Caco-2 (cell line): ENCODE measurements at regions not wholly inside any gene's neighbourhood (a gene's known extent, or its start where the extent isn't known, plus 50 kb on each side); places are given as distances from the start of the nearest gene placed in this dataset.

Experiments used
- BruUV-seq: library from RNA; stranded (reverse); fragments of 400-500 nt; replicated peaks from 2 replicates; lab custom pipeline; 2021; lab: Mats Ljungman, UMichigan
- CTCF ChIA-PET: fragments of 300-600 bp; sonication (Branson Sonifier 250); formaldehyde crosslinking; loops from one replicate; lab custom pipeline; 2022; ENCODE audit warnings: antibody characterized with exemption; lab: Charles Lee
- POLR2A ChIA-PET: fragments of 300-600 bp; sonication (Branson Sonifier 250); formaldehyde crosslinking; loops from one replicate; lab custom pipeline; 2022; ENCODE audit warnings: antibody characterized with exemption; lab: Charles Lee
- DNase-seq, 2 experiments: peaks; one replicate each; pipeline versions ENCODE4 v3.0.0 to v3.0.0-alpha.2; 2020 to 2022
- H3K27me3 ChIP-seq: replicated peaks from 2 replicates; pipeline ENCODE4 v1.6.0; 2011; ENCODE audit warnings: low read length; ENCODE audit not compliant: control insufficient read depth, insufficient read depth
- H3K36me3 ChIP-seq: 2 replicates; pipeline ENCODE4 v1.5.1; 2011; ENCODE audit warnings: low read length; ENCODE audit not compliant: control insufficient read depth, insufficient read depth
- H3K4me1 ChIP-seq: fragments of 250-450 bp; sonication (Bioruptor Pico); 2 replicates; pipeline ENCODE4 v1.5.1; 2020; ENCODE audit warnings: mild to moderate bottlenecking
- H3K4me3 ChIP-seq: 2 replicates; pipeline ENCODE4 v1.5.1; 2011; ENCODE audit warnings: low read depth, mild to moderate bottlenecking, control low read depth, low read length
- H3K9me3 ChIP-seq: fragments of 250-450 bp; sonication (Bioruptor Pico); 2 replicates; pipeline ENCODE4 v1.5.1; 2020; ENCODE audit warnings: mild to moderate bottlenecking, moderate library complexity
- H3K27ac Mint-ChIP-seq: one replicate; pipeline ENCODE4 v1.8.0; 2022; ENCODE audit warnings: mixed read lengths; ENCODE audit not compliant: unreplicated experiment
- H3K27me3 Mint-ChIP-seq: one replicate; pipeline ENCODE4 v1.8.0; 2022; ENCODE audit warnings: mixed read lengths; ENCODE audit not compliant: insufficient read depth, unreplicated experiment
- H3K36me3 Mint-ChIP-seq: one replicate; pipeline ENCODE4 v1.8.0; 2022; ENCODE audit warnings: mild to moderate bottlenecking, mixed read lengths; ENCODE audit not compliant: insufficient read depth, unreplicated experiment
- H3K4me1 Mint-ChIP-seq: one replicate; pipeline ENCODE4 v1.8.0; 2022; ENCODE audit warnings: low read depth, mixed read lengths; ENCODE audit not compliant: unreplicated experiment
- H3K4me3 Mint-ChIP-seq: one replicate; pipeline ENCODE4 v1.8.0; 2022; ENCODE audit warnings: mild to moderate bottlenecking, moderate library complexity, mixed read lengths; ENCODE audit not compliant: unreplicated experiment
- H3K9me3 Mint-ChIP-seq: one replicate; pipeline ENCODE4 v1.8.0; 2022; ENCODE audit warnings: mixed read lengths; ENCODE audit not compliant: unreplicated experiment
- intact Hi-C: fragments of 100-400 bp; cut with micrococcal nuclease; formaldehyde crosslinking; loops from one replicate; pipeline ENCODE4 v1.10.0; 2022; ENCODE audit not compliant: unreplicated experiment
- TF ChIP-seq, protein P1 (sequence below), 2 experiments: fragments of 200-600 bp in 1 of 2; IDR thresholded peaks; 1 replicate in 1 of 2; 2 replicates in 1 of 2; pipeline versions ENCODE4 v1.5.1 to v1.8.0; 2011 to 2022; ENCODE audit warnings: antibody characterized with exemption in 1 of 2, control low read depth in 1 of 2, inconsistent platforms in 1 of 2, low read depth in 1 of 2, low read length in 1 of 2, mild to moderate bottlenecking in 1 of 2, moderate library complexity in 1 of 2; ENCODE audit not compliant: insufficient read depth in 1 of 2, severe bottlenecking in 1 of 2, unreplicated experiment in 1 of 2

DNA sequence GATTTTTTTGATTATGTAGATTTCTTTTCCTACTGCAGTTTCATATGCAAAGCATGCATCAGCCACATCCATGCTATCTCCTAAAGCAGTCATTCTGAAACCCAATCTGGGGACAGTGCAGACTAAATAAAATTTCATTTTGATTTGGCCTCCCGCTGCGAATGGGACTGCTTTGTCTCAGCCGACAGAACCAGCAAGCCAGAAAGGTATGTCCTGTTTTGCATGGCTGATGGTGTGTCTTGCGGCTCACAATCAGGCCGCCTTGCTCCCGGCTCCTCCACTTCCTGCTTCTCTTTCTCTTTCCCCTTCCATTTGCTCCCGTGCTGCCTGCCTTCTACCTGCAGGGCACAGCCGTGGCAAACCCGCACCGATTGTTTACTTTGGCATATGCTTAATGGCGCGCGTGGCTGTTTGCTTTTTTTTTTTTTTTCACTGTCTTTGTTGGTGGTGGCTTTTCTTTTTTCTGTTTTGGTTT is 419.6 kb upstream of the POU3F3 start:
- no peaks in the 10 kb centered on the region for H3K36me3 ChIP-seq
- H3K27me3 ChIP-seq: no peaks in the 10 kb centered on the region
- intact Hi-C loops: no loop called here
- TF ChIP-seq, protein P1, sequence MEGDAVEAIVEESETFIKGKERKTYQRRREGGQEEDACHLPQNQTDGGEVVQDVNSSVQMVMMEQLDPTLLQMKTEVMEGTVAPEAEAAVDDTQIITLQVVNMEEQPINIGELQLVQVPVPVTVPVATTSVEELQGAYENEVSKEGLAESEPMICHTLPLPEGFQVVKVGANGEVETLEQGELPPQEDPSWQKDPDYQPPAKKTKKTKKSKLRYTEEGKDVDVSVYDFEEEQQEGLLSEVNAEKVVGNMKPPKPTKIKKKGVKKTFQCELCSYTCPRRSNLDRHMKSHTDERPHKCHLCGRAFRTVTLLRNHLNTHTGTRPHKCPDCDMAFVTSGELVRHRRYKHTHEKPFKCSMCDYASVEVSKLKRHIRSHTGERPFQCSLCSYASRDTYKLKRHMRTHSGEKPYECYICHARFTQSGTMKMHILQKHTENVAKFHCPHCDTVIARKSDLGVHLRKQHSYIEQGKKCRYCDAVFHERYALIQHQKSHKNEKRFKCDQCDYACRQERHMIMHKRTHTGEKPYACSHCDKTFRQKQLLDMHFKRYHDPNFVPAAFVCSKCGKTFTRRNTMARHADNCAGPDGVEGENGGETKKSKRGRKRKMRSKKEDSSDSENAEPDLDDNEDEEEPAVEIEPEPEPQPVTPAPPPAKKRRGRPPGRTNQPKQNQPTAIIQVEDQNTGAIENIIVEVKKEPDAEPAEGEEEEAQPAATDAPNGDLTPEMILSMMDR (IDR thresholded peaks at IDR 0.05; ENCODE audit: insufficient read depth in 1 of 2, low read depth in 1 of 2, low read length in 1 of 2, severe bottlenecking in 1 of 2, unreplicated experiment in 1 of 2): no peak
- H3K4me3 Mint-ChIP-seq: peak overlapping the region; percentile 33
- H3K36me3 Mint-ChIP-seq: no peaks in the 10 kb centered on the region
- H3K27me3 Mint-ChIP-seq: peaks cover 8% of the 10 kb centered on the region
- POLR2A ChIA-PET: no interaction called here
- no peak for DNase-seq
- CTCF ChIA-PET: no interaction called here
- H3K4me1 ChIP-seq: no peaks in the 10 kb centered on the region
- BruUV-seq: no TSS peak
- no peak overlapping the region for H3K27ac Mint-ChIP-seq
- no peak overlapping the region for H3K4me3 ChIP-seq
- H3K9me3 Mint-ChIP-seq: no peaks in the 10 kb centered on the region
- H3K4me1 Mint-ChIP-seq: no peaks in the 10 kb centered on the region
- no peaks in the 10 kb centered on the region for H3K9me3 ChIP-seq

DNA sequence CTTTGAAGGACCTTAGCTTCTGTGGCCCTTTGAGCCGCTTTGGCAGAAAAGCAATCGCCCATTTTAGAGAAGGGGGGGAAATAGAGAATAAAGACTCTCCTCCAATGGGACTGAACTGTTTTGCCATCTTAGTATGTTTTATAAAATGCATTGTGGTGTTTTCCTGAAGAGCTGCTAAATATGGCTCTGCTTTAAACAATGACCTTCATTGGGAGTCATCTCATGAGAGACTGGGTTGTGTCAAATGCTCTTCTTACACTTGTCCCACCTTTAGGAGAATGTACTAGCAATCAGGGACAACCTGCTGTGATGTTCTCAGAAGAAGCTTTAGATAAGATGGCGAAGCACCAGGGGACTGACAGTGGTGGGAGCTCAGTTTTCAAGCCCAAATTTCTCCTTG is 418.9 kb upstream of the POU3F3 start:
- H3K27me3 Mint-ChIP-seq: peaks cover 8% of the 10 kb centered on the region
- H3K9me3 ChIP-seq: no peaks in the 10 kb centered on the region
- no peaks in the 10 kb centered on the region for H3K27me3 ChIP-seq
- H3K36me3 ChIP-seq: no peaks in the 10 kb centered on the region
- H3K36me3 Mint-ChIP-seq: no peaks in the 10 kb centered on the region
- H3K4me1 Mint-ChIP-seq: no peaks in the 10 kb centered on the region
- TF ChIP-seq, protein P1 (IDR thresholded peaks at IDR 0.05; ENCODE audit: insufficient read depth in 1 of 2, low read depth in 1 of 2, low read length in 1 of 2, severe bottlenecking in 1 of 2, unreplicated experiment in 1 of 2): no peak
- H3K9me3 Mint-ChIP-seq: no peaks in the 10 kb centered on the region
- peak overlapping the region; percentile 33 for H3K4me3 Mint-ChIP-seq
- CTCF ChIA-PET: no interaction called here
- BruUV-seq: no TSS peak
- intact Hi-C loops: no loop called here
- POLR2A ChIA-PET: no interaction called here
- H3K4me1 ChIP-seq: no peaks in the 10 kb centered on the region
- H3K4me3 ChIP-seq: no peak overlapping the region
- no peak for DNase-seq
- no peak overlapping the region for H3K27ac Mint-ChIP-seq

DNA sequence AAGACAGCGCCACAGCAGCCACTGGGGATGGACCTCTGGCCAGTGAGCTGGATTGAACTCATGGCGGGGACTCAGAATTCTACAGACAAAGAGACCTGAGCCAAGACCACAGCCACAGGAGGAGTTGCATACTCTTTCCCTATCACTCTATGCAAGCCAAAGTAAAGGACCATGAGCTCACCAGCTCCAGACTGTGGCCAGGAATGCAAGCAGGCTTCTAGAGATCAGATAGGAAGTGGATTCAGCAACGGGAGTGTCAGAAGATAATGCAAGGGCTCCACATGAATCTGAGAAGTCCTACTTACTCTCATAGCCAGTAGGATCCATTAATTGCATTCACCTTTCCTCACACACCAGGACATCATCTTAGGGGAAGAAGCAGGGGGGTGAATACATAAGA is 415.4 kb upstream of the POU3F3 start:
- Mint-ChIP-seq H3K27me3 (peaks cover 3% of the 10 kb centered on the region), H3K36me3 (no peaks in the 10 kb centered on the region), H3K9me3 (no peaks in the 10 kb centered on the region), H3K4me1 (no peaks in the 10 kb centered on the region), H3K27ac (no peak overlapping the region), H3K4me3 (no peak overlapping the region)
- Histone ChIP-seq H3K4me1 (no peaks in the 10 kb centered on the region), H3K9me3 (no peaks in the 10 kb centered on the region), H3K4me3 (no peak overlapping the region), H3K27me3 (no peaks in the 10 kb centered on the region), H3K36me3 (no peaks in the 10 kb centered on the region)
- TF ChIP-seq, protein P1 (IDR thresholded peaks at IDR 0.05; ENCODE audit: insufficient read depth in 1 of 2, low read depth in 1 of 2, low read length in 1 of 2, severe bottlenecking in 1 of 2, unreplicated experiment in 1 of 2): no peak
- POLR2A ChIA-PET: no interaction called here
- DNase-seq: no peak
- intact Hi-C loops: no loop called here
- BruUV-seq: no TSS peak
- CTCF ChIA-PET: no interaction called here
